ENCODE measurements at regions not wholly inside any gene's neighbourhood (a gene's known extent, or its start where the extent isn't known, plus 50 kb on each side); places are given as distances from the start of the nearest gene placed in this dataset.

DNA sequence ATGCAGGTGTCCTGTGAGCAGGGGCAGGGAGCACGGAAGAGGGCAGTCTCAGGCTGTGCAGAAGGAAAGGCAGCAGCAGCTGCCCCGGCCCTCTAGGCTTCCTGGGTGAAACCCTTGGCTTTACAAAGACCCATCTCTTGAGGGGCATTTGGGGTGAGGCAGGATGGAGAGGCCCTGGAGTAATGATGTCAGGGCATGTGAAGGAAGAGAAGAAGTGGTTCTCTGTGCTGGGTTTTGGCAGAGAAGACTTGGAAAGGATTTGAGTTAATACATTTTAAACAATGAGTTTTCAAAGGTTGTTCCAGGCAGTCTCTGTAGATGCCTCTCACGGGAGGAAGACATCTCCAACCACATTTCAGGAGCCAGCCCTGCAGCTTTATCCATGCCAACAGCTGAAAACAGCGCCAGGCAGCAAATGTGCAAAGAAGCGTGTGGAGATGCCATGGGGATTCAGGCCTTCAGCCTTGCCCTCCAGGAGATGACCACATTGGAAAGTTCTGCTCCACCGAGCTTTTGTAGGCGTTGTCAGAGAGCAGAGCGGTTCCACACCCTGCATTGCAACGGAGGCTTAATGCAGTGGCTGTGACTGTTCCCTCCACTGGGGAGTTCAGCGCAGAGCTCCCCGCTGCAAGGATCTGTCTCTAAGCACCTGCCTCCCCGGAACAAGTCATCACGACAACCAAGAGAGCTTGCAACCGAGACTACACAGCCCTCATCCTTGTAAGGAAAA lies 322.8 kb downstream of the UQCRFS1 start:
- DNase-seq (ENCODE audit: low read depth in 3 of 3, low spot score in 1 of 3) = no peak

DNA sequence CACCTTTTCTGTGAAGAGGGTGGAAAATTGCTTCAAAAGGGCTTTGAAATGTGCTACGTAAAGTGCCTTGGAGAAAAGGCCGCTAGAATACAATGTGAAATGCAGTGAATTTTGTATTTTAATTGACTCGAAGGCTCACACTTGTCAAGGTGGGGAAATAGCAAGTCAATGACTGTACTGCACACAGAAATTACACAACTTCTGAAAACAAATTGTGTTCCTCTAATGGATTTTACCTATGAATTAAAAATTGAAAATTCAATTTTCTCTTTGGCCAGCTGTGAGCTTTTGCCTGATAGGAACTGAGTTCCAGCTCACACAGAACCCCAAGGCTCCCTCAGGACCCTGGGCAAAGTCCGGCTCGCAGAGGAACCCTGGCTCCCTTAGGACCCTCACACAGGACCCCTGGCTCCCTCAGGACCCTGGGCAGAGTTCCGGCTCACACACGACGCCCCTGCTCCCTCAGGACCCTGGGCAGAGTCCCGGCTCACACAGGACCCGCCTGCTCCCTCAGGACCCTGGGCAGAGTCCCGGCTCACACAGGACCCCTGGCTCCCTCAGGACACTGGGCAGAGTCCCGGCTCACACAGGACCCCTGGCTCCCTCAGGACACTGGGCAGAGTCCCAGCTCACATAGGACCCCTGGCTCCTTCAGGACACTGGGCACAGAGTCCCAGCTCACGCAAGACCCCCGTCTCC lies 324.9 kb downstream of the UQCRFS1 start:
- DNase-seq (ENCODE audit: low read depth in 3 of 3, low spot score in 1 of 3) = no peak

DNA sequence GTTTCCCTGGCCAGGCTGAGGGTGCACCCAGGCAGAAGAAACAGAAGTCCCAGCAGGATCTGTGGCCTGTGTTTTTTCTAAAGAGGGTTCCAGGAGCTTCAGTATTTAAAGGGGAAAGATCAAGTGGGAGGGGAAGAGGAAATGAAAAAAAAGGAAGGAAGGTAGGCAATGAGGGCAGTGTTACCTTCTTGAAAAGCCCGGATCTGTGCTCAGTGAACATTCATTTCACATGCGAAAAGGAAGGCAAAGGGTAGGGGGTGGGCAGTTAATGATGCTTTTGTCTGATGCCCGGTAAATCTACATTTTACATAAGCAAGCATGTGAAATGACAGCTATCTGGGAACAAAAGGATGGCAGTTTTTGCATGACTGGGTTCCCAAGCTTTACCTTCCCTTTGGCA lies 326.2 kb downstream of the UQCRFS1 start:
- no peak for DNase-seq (ENCODE audit: low read depth in 3 of 3, low spot score in 1 of 3)

DNA sequence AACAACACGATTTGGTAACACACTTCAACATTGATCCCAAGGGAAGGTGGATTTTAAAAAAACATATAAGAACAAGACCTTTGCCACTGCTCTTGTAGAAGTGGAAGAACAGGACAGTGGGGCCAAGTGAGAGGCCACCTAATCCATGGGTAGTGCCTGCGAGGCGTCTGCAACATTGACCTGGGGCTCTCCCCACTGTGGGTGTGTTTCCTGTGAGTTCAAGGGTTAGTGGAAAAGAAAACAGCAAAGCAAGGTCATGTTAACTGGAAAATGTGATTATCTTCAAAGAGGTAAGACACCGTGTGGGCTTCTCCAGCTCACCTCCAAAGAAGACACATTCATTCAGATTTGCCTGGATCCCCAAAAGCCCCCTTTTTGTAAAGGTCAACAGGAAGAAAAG lies 327.0 kb downstream of the UQCRFS1 start:
- DNase-seq (ENCODE audit: low read depth in 3 of 3, low spot score in 1 of 3) = no peak

DNA sequence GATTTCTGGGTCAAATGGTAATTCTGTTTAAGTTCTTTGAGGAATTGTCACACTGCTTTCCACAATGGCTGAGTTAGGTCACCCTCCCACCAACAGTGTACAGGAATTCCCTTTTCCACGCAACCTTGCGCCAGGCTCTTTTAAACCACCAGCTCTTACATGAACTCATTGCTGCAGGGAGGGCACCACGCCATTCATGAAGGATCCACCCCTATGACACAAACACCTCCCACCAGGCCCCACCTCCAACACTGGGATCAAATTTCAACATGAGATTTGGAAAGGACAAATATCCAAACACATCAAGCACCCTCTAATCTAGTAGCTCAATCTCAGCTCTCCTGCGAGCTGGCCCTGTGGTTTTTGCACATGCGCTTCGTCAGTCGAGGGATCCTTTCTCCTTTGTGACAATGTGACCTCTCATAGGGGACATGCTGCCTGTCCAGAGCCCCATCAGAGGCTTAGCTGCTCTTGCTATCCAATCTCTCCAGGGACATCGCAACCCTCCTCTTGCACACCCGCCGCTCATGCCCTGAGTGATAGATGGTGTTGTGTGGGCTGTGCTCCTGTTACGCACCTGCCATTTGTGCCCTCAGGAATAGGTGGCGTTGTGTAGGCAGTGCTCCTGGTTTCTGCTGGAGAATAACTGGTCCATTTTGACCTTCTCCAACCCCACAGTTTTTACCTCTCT lies 328.0 kb downstream of the UQCRFS1 start:
- DNase-seq (ENCODE audit: low read depth in 3 of 3, low spot score in 1 of 3) = no peak

DNA sequence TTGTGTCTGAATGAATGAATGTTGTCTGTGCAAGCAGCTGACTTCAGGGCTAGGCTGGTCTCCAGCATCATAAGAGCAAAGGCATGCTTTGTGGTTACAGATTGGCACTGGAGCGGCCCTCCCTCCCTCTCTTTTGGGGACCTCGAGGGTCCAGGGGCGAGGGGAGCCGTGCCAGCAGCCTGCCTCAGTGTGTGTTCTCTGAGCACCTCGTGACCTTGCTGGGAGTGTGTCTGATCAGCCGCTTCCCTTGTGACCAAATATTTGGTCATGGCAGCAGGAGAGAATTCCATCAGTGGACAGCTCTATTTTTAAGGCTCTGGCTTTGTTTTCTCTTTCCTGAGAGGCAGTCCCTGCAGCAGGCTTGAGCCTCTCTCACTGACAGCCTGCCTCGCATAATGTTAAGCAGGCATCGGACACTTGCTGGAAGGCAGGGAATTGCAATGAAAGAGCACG lies 329.7 kb downstream of the UQCRFS1 start:
- DNase-seq (ENCODE audit: low read depth in 3 of 3, low spot score in 1 of 3) = no peak

DNA sequence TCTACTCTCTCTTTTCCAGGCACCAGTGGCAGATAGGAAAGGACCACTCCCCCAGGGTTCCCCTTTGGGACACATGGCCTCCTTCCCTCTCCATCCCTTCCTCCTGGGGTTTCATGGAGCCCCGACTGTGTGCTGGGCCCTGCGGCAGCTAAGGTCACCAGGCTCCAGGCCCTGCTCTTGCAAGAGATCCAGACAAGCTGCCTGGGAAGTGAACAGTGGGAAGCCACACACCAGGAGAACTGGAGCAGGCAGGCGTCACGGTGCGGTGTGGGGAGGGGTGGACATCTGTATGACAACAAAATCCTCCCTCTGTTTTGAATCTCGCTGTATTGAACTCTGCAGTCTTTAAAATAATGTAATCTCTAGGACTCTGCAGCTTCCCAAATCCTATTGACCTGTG lies 330.1 kb downstream of the UQCRFS1 start:
- no peak for DNase-seq (ENCODE audit: low read depth in 3 of 3, low spot score in 1 of 3)

DNA sequence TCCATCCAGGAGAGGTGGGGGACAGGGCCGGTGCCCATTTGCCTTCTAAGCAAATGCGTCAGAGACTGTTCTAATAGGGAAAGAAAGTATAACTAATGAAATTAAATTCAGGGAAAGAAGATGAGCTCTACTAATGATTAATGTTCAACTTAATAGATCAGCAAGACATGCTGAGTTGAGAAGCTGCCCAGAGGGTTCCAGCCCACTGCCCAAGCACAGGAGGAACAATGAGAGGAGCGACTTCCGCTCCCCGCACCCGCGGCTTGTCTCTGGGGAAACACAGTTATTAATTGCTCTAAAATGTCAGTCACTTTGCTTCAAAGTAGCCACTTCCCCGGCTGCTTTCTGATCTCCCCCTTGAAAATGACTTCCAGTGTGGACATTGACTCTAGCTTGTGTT lies 331.3 kb downstream of the UQCRFS1 start:
- no peak for DNase-seq (ENCODE audit: low read depth in 3 of 3, low spot score in 1 of 3)

DNA sequence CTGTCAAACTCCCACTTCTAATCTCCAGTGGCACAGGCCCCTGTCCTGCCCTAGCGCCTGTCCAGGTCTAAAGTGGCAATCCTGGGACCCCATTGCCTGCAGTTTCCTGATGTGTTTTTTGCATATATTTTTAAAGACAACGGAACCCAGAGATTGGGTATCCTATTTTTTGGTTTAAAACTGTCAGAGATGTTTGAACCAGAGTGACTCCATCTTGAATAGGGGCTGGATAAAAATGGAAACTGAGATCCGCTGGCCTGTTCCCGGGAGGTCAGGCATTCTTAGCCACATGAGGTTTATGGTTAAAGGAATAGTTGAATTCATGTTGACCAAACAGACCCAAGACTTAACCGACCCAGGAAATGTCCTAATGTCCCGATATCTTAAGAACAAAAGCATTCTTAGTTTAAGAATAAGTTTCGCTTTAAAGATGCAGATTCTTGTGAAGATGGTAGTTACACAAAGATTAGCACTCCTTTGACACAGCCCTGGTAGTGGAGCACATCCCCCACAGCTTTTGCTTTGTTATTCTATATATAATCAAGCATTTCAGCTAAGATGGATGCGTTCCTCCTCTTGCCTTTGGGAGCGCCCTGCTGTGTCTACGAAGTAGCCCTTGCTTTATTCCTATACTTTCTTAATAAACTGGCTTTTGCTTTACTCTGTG lies 332.1 kb downstream of the UQCRFS1 start:
- DNase-seq (ENCODE audit: low read depth in 3 of 3, low spot score in 1 of 3) = no peak

DNA sequence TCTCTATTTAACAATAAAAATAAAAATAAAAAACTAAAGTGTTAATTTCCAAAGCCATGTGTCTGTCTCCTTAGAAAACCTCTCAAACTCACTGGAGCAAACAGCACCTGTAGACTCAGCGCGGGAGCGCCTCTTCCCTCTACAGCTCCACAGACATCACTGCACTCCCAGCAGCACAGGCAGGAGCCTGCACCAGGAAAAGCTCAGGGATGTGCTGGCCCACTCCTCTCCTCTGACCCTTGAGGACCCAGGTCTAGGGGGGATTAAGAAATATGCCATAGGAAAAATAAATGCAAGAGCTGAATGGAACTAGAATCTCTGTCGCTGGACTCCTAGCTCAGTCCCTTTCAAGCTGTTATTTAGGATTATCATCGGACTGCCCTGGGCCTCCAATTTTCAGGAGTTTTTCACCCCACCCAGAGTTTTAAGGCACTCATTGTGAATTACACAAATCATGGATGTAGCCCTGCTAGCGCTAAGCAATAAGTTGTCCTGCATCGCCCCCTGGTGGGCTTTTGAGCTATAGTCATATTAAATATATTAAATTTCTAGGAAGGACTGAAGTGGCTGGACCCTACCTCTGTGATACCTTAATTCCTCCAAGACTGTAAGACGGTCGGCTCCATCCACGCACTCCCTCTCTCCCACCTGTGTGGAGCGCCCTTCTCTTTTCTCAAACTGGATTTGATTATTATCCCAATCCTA lies 333.9 kb downstream of the UQCRFS1 start:
- peak in 1 of 3 donors; percentile 29 for DNase-seq (ENCODE audit: low read depth in 3 of 3, low spot score in 1 of 3)

DNA sequence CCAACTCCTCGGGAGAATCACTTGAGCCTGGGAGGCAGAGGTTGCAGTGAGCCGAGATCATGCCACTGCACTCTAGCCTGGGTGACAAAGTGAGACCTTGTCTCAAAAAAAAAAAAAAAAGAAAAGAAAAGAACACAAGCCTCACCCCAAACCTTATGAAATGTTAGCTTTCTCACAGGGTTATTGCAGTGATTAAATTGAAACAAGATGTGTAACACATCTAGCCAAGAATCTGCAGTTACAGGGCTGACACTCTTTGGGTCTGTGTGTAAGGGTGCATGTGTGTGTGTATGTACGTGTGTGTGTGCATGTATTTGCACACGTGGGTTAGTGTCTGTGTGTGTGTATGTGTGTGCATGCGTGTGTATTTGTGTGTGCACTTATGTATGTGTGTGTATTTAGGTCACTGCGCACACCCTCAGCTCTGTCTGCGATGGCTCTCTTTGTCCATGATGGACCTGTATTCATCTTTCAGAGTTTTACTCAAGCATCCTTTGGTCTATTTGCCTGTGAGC lies 336.3 kb downstream of the UQCRFS1 start:
- no peak for DNase-seq (ENCODE audit: low read depth in 3 of 3, low spot score in 1 of 3)

DNA sequence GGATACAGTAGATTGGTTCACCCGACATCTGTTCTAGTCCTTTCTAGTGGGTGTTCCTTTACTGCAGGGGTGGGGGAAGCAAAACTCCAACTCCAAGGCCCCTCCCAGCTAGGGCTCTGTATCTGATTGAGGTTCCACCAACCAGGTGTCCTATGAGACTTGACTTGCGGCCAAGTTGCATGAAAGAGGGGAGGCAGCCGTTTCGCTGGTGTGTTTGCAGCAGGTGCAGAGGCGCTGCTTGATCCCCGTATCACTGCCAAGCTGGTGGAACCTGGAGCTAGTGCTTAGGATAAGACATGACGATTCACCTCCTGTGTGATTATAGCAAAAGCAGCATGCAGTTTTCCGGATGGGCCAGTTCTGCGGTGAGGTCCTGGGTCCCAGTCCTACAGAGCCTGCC lies 338.2 kb downstream of the UQCRFS1 start:
- no peak for DNase-seq (ENCODE audit: low read depth in 3 of 3, low spot score in 1 of 3)

DNA sequence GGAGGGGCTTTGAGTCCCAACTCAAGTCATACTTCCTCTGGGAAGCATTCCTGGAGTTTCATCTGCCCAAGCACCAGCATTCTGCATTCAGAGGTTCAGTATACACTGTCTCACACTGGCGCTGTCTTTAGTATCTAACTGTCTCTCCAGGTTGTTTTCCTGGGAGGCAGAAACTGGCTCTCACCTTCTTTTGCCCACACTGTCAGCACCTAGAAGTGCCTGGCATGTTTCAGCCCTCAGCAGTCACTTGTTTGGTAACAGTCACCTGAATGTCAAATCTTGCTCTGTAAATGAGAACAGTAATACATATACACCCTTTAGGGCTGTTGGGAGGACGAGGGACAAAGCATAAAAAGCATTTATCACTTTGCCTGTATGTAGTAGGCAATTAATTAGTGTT lies 339.6 kb downstream of the UQCRFS1 start:
- DNase-seq (ENCODE audit: low read depth in 3 of 3, low spot score in 1 of 3) = no peak

DNA sequence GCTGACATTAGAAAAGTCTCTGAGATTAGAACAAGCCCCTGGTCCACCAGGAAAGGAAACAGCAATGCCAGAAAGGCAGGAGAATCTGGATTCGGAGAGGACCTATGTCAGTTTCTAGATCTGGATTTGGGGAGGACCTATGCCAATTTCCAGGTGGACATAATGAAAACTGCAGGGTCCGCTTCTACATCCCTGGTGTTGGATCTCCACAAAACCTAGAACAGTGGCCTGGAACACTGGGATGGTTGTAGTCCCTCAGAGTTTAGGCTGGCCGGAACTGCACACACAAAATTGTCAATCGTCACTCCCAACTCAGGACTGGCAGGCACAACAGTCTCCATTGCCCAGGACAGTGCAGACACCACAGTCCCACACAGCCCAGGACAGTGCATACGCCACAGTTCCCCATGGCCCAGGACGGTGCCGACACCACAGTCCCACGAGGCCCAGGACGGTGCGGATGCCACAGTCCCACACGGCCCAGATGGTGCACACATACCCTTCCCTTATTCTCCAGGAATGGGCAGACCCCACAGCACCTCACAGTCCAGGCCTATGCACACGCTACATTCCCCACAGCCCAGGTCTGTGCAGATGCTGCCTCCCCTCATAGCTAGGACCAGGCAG lies 341.7 kb downstream of the UQCRFS1 start:
- DNase-seq (ENCODE audit: low read depth in 3 of 3, low spot score in 1 of 3) = no peak

DNA sequence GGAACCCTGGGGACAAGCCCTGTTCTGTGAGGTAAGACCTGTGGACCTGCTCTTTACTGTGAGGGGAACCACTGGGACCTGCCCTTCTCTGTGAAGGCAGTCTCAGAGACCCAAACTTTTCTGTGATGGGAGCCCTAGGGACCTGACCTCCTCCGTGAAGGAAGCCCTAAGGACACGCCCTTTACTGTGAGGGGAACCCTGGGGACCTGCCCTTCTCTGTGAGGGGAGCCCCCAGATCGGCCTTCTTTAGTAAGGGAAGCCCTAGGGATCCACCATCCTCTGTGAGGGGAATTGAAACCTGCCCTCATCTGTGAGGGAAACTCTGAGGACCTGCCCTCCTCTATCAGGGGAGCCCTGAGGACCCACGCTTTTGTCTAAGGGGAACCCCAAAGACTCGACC lies 343.5 kb downstream of the UQCRFS1 start:
- DNase-seq (ENCODE audit: low read depth in 3 of 3, low spot score in 1 of 3) = no peak

DNA sequence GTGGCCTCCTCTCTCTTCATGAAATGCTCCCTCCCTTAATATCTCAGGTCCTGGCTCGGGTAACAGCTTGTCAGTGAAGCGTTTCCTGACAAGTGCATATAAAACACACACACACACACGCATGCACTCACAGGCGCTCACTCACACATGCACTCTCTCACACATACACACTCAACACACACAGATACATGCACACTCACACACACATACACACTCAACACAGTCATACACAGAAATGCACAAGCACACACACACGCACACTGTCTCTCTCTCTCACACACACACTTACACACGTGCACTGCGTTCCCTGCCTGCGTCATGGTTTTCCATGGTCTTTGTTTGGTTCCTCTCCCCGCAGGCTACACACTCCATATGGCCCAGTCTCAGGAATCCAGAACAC lies 344.1 kb downstream of the UQCRFS1 start:
- DNase-seq (ENCODE audit: low read depth in 3 of 3, low spot score in 1 of 3) = no peak

DNA sequence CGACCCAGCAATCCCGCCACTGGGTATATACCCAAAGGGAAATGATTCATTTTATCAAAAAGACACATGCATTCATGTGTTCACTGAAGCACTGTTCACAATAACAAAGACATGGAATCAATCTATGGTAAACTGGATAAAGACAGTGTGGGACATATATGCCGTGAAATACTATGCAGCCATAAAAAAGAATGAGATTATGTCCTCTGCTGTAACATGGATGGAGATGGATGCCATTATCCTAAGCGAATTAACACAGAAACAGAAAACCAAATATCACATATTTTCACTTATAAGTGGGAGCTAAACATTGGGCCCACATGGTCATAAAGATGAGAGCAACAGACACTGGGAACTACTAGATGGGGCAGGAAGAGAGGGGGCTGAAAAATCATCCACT lies 345.0 kb downstream of the UQCRFS1 start:
- no peak for DNase-seq (ENCODE audit: low read depth in 3 of 3, low spot score in 1 of 3)

DNA sequence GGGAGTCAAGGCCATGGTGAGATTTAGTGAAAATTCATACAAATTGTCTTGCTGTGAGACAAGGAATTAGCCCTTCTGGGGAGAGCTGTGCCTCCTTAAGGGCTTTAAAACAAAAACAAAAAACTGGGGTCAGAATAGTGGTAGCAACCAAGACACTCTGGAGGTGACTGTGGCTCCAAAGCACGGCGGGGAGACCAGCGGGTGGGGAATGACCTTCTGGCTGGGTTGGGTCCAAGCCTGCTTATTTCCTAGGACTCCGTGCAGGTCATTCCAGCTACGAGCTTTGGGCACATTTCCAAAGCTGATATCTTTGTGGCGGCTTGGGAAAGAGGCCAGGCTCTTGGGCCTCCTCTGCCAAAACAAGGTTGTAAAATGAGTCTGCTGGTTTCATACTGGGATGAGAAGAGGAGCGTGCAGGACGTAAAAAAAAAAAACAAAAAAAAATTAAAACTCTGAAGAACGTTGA lies 348.3 kb downstream of the UQCRFS1 start:
- DNase-seq (ENCODE audit: low read depth in 3 of 3, low spot score in 1 of 3) = no peak

DNA sequence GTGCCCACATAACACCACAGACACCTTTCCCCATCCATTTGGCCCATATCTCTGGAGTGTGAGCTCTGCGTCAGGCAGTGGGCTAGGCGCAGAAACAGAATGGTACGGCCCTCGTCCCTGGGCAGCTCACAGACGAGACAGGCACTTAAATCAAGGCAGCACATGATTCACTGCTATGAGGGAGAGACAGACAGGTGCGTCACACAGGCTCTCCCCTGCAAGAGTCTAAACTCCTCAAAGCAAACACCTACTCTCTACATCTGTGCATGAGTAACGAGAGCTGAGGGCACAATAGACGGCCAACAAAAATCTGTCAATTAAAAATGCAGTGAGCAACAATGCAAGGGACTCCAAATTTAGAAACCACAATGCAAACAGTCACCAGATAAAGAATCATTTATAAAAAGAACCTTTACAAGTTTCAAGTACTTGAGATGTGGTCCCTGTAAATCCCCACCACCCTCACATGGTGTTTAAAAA lies 348.9 kb downstream of the UQCRFS1 start:
- DNase-seq (ENCODE audit: low read depth in 3 of 3, low spot score in 1 of 3) = no peak

DNA sequence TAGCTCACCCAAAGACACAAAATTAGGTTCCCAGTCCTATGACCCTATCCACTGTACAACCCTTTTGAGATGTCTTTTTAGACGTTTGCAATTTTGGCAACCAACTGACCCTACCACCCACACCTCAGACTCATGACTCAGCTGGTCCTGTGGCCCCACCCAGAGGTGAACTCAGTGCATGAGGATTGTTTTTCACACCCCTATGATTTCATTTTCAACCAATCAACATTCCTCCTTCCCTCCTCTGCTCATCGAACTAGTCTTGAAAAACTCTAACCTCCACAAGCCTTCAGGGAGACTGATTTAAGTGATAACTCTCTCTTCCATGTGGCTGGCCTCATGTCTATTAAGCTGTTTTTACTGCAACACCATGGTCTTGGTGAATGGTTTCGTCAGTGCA lies 350.7 kb downstream of the UQCRFS1 start:
- DNase-seq (ENCODE audit: low read depth in 3 of 3, low spot score in 1 of 3) = no peak

Data from stimulated activated CD4-positive, alpha-beta T cell treated with anti-CD3 and anti-CD28 coated beads, TNF-alpha, amount 100 ng/mL, for 1 hour (primary cell).